Heart left ventricle (tissue), 16 donors: ENCODE measurements at regions not wholly inside any gene's neighbourhood (a gene's known extent, or its start where the extent isn't known, plus 50 kb on each side); places are given as distances from the start of the nearest gene placed in this dataset.
"Not testable (repeated sequence)": the region's sequence is repeated elsewhere in the genome, so short reads cannot be mapped to it uniquely, and the experiment has no call there.

ENCODE experiments used
- ATAC-seq, 4 donors: fragments of 200-7000 bp; cut with Tn5 transposase; one replicate each; pipeline ENCODE4 v1.9.1; 2020 to 2022; ENCODE audit warnings: moderate library complexity in 4 of 4, mild to moderate bottlenecking in 3 of 4, moderate number of reproducible peaks in 1 of 4
- DNase-seq, 5 donors: peaks; one replicate each; pipeline ENCODE4 v3.0.0-alpha.2; 2020
- H3K27ac ChIP-seq, 12 donors: fragments of 200-600 bp; sonication (generic) in 4 of 12; one replicate each; pipeline versions ENCODE4 v1.5.0 to v1.8.0; 2016 to 2022; ENCODE audit warnings: mild to moderate bottlenecking in 2 of 12
- H3K27me3 ChIP-seq, 9 donors: fragments of 200-600 bp; sonication (generic) in 2 of 9; one replicate each; pipeline versions ENCODE4 v1.5.1 to v1.8.0; 2016 to 2022; ENCODE audit warnings: mild to moderate bottlenecking in 3 of 9
- H3K36me3 ChIP-seq, 9 donors: fragments of 200-600 bp; sonication (generic) in 2 of 9; one replicate each; pipeline versions ENCODE4 v1.5.0 to v1.8.0; 2018 to 2022; ENCODE audit warnings: mild to moderate bottlenecking in 2 of 9
- H3K4me1 ChIP-seq, 12 donors: fragments of 200-600 bp; sonication (generic) in 4 of 12; one replicate each; pipeline versions ENCODE4 v1.5.0 to v1.8.0; 2016 to 2022; ENCODE audit warnings: mild to moderate bottlenecking in 3 of 12
- H3K4me3 ChIP-seq, 12 donors: fragments of 200-600 bp; sonication (generic) in 4 of 12; one replicate each; pipeline versions ENCODE4 v1.5.0 to v1.8.0; 2017 to 2022; ENCODE audit warnings: mild to moderate bottlenecking in 9 of 12, moderate library complexity in 4 of 12
- H3K9me3 ChIP-seq, 12 donors: fragments of 200-600 bp; sonication (generic) in 4 of 12; one replicate each; pipeline versions ENCODE4 v1.5.0 to v1.8.0; 2016 to 2022; ENCODE audit warnings: mild to moderate bottlenecking in 1 of 12
- POLR2A ChIP-seq, 2 donors: fragments of 450-650 bp; IDR thresholded peaks; one replicate each; pipeline ENCODE4 v1.6.1; 2017; ENCODE audit warnings: antibody characterized with exemption in 2 of 2, mild to moderate bottlenecking in 2 of 2, moderate library complexity in 2 of 2
- WGBS, 4 donors: extraction: QIAGEN DNeasy Blood & Tissue Kit in 2 of 4; methylation state at CpG; one replicate each; pipeline versions ENCODE4 v1.1.5 to v1.1.7; 2013 to 2018; 5-methylcytosine and 5-hydroxymethylcytosine counted together
- intact Hi-C, 10 donors: fragments of 100-400 bp; cut with DNase I; formaldehyde crosslinking; loops; one replicate each; pipeline versions ENCODE4 v1.11.1 to v1.14.2; 2022
- TF ChIP-seq, protein P1 (sequence below), 12 donors: fragments of 200-600 bp; sonication (generic) in 4 of 12; IDR thresholded peaks; one replicate each; pipeline versions ENCODE4 v1.5.0 to v1.8.0; 2018 to 2022; ENCODE audit warnings: antibody characterized with exemption in 12 of 12, mild to moderate bottlenecking in 5 of 12
- donor health status: ischemic (EF 13 %, LVEDD 7.1; RV severe dilation, severe dysfunction).
- donor health status: healthy with polysubstance abuse.
- donor health status: DM: no; HTN: yes; CAD: no.
- donor health status: DM: no; HTN: no; CAD: no.
- donor health status: ischemic (EF 25% LVEDD 6.9; RV normal size, moderate dysfunction).
- donor health status: ischemic (EF 25% LVEDD 5.7; RV mildly dilated, moderate dysfunction).
- donor health status: healthy.
- donor health status: DM: yes; HTN: yes; CAD: no.
- donor health status: ischemic (EF 35%, LVEDD 5.7; RV mildly dilated, moderate dysfunction).
- donor health status: nonischemic (EF 11% LVEDD 7.7; RV severe dilation, severe dysfunction).
- donor health status: DM: yes; HTN: yes; CAD: no.
- donor health status: PGD.
- donor health status: ischemic (EF 29% LVEDD 5.4; RV normal size, mild dysfunction).
- donor health status: nonischemic (EF 23%, LVEDD 6.1; RV moderate dilation, normal function).

DNA sequence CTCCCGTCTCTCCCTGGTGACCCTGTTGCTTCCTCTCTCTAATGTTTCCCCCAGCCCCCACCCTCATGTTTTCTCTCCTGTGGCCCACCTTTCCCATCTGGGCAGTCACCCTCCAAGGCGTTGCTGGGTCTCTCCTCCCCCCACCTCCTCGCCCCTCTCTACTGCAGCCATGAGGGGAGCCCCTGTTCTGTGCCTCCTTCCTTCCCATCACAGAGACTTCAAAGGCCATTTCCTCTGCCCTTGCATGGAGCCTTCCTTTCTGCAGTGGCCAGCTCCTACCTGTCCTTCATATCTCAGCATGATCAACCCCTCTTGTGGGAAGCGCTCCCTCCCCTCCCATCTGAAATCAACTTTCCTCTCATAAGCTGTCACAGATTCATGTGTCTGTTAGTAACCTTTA, 194.0 kb upstream of the PRSS58 start:
- Histone ChIP-seq H3K4me1 (no peaks in the 10 kb centered on the region), H3K27me3 (peaks cover 0 to 16% (median 0%) of the 10 kb centered on the region in 9 donors), H3K4me3 (no peak overlapping the region), H3K36me3 (no peaks in the 10 kb centered on the region), H3K27ac (no peak overlapping the region), H3K9me3 (no peaks in the 10 kb centered on the region)
- DNase-seq (no peak), ATAC-seq (no peak)
- no peak for TF ChIP-seq POLR2A (IDR thresholded peaks at IDR 0.05)
- TF ChIP-seq, protein P1, sequence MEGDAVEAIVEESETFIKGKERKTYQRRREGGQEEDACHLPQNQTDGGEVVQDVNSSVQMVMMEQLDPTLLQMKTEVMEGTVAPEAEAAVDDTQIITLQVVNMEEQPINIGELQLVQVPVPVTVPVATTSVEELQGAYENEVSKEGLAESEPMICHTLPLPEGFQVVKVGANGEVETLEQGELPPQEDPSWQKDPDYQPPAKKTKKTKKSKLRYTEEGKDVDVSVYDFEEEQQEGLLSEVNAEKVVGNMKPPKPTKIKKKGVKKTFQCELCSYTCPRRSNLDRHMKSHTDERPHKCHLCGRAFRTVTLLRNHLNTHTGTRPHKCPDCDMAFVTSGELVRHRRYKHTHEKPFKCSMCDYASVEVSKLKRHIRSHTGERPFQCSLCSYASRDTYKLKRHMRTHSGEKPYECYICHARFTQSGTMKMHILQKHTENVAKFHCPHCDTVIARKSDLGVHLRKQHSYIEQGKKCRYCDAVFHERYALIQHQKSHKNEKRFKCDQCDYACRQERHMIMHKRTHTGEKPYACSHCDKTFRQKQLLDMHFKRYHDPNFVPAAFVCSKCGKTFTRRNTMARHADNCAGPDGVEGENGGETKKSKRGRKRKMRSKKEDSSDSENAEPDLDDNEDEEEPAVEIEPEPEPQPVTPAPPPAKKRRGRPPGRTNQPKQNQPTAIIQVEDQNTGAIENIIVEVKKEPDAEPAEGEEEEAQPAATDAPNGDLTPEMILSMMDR (IDR thresholded peaks at IDR 0.05): no peak
- WGBS, 4 donors: 66 to 73% (median 68%) methylated on average over 4 of the region's 4 CpGs
- intact Hi-C loops: no loop called here

DNA sequence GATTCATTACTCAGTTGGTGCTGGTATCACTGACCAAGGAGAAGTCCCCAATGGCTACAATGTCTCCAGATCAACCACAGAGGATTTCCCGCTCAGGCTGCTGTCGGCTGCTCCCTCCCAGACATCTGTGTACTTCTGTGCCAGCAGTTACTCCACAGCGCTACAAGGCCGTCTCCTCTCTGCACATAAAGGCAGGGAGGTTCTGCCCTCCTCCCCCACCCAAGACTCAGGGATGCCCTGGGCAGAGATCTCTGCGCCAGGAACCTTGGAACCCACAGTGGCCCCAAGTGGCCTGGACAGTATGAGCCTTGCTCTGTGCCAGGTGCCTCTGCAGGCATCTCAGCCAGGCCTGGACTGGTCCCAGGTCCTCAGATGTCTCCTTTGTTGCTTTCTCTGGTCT, 193.4 kb upstream of the PRSS58 start:
- Histone ChIP-seq H3K4me3 (no peak overlapping the region), H3K4me1 (no peaks in the 10 kb centered on the region), H3K27ac (no peak overlapping the region), H3K36me3 (no peaks in the 10 kb centered on the region), H3K27me3 (peaks cover 0 to 16% (median 0%) of the 10 kb centered on the region in 9 donors), H3K9me3 (no peaks in the 10 kb centered on the region)
- WGBS, 4 donors: 68 to 79% (median 73%) methylated on average over 5 of the region's 5 CpGs
- TF ChIP-seq POLR2A (IDR thresholded peaks at IDR 0.05): no peak
- TF ChIP-seq, protein P1 (IDR thresholded peaks at IDR 0.05): no peak
- ATAC-seq: peak in 2 of 4 donors; percentile 18 to 38
- DNase-seq: no peak
- intact Hi-C loops: no loop called here

DNA sequence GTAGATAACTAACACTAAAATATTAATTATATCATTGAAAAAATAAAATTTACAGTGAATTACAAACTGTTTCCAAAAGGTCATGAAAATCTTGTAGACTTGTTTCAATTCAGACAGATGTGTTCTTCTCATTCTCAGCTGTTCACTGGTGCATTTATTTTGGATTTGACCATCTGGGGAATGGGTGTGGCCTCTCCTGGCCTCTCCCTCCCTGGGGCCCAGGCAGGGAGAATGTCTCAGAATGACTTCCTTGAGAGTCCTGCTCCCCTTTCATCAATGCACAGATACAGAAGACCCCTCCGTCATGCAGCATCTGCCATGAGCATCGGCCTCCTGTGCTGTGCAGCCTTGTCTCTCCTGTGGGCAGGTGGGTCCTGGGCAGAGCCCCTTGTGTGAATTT, 192.8 kb upstream of the PRSS58 start:
- Histone ChIP-seq H3K9me3 (no peaks in the 10 kb centered on the region), H3K4me3 (no peak overlapping the region), H3K27ac (no peak overlapping the region), H3K36me3 (no peaks in the 10 kb centered on the region), H3K27me3 (peaks cover 0 to 17% (median 0%) of the 10 kb centered on the region in 9 donors), H3K4me1 (no peaks in the 10 kb centered on the region)
- ATAC-seq (no peak), DNase-seq (no peak)
- intact Hi-C loops: no loop called here
- WGBS, 4 donors: 85 to 96% (median 87%) methylated on average over 2 of the region's 2 CpGs
- TF ChIP-seq POLR2A (IDR thresholded peaks at IDR 0.05): no peak
- TF ChIP-seq, protein P1 (IDR thresholded peaks at IDR 0.05): no peak

DNA sequence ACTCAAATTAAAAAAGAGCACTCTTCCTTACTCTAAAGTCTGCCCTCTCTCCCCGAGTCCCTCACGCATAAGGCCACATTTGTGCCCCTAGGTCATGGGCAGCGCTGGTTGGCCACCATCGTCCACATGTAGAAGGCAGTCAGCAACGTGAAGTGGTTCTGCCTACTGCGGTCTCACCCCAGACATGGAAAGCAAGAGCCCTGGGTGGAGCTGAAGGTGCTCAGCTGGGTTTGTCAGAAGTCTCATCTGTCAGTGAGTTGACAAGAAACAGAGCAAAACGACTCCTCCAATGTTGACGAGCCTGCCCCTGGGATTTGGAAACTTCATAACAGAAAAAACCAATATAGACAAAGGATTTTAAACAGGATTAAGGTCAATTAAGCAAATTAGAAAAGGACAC, 192.3 kb upstream of the PRSS58 start:
- Histone ChIP-seq H3K4me1 (no peaks in the 10 kb centered on the region), H3K27ac (no peak overlapping the region), H3K36me3 (no peaks in the 10 kb centered on the region), H3K9me3 (no peaks in the 10 kb centered on the region), H3K4me3 (no peak overlapping the region), H3K27me3 (peaks cover 0 to 19% (median 0%) of the 10 kb centered on the region in 9 donors)
- no peak for ATAC-seq
- intact Hi-C loops: no loop called here
- WGBS, 4 donors: 47 to 55% (median 52%) methylated on average over 8 of the region's 8 CpGs
- TF ChIP-seq, protein P1 (IDR thresholded peaks at IDR 0.05): no peak
- TF ChIP-seq POLR2A (IDR thresholded peaks at IDR 0.05): no peak
- DNase-seq: no peak

DNA sequence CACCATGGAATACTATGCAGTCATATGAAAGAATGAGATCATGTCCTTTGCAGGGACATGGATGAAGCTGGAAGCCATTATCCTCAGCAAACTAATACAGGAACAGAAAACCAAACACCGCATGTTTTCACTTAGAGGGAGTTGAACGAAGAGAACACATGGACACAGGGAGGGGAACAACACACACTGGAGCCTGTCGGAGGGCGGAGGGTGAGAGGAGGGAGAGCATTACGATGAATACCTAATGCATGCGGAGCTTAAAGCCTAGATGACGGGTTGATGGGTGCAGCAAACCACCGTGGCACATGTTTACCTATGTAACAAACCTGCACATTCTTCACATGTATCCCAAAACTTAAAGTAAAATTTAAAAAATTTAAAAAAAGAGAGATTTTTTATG, 191.0 kb upstream of the PRSS58 start:
- H3K9me3 ChIP-seq, H3K4me1 ChIP-seq, H3K36me3 ChIP-seq, intact Hi-C loops, H3K4me3 ChIP-seq, H3K27ac ChIP-seq, ATAC-seq, DNase-seq: not testable (repeated sequence)
- WGBS, 4 donors: 84 to 87% (median 86%) methylated on average over 8 of the region's 8 CpGs
- peaks cover 0 to 27% (median 0%) of the 10 kb centered on the region in 9 donors for H3K27me3 ChIP-seq
